Heart right ventricle (tissue), 16 donors: ENCODE measurements at regions not wholly inside any gene's neighbourhood (a gene's known extent, or its start where the extent isn't known, plus 50 kb on each side); places are given as distances from the start of the nearest gene placed in this dataset.

ENCODE experiments used
- ATAC-seq, 8 donors: fragments of 200-7000 bp; cut with Tn5 transposase; one replicate each; pipeline ENCODE4 v1.9.1; 2020; ENCODE audit warnings: mild to moderate bottlenecking in 8 of 8, moderate library complexity in 8 of 8, moderate number of reproducible peaks in 1 of 8
- DNase-seq, 2 donors: peaks; one replicate each; pipeline ENCODE4 v3.0.0-alpha.2; 2020
- H3K27ac ChIP-seq, 10 donors: fragments of 200-600 bp; sonication (generic) in 2 of 10; one replicate each; pipeline versions ENCODE4 v1.5.0 to v1.8.0; 2020 to 2022; ENCODE audit warnings: mild to moderate bottlenecking in 3 of 10
- H3K27me3 ChIP-seq, 7 donors: fragments of 200-600 bp; one replicate each; pipeline ENCODE4 v1.8.0; 2021 to 2022; ENCODE audit warnings: mild to moderate bottlenecking in 2 of 7
- H3K36me3 ChIP-seq, 9 donors: fragments of 200-600 bp; sonication (generic) in 1 of 9; one replicate each; pipeline versions ENCODE4 v1.5.0 to v1.8.0; 2020 to 2022; ENCODE audit warnings: mild to moderate bottlenecking in 2 of 9
- H3K4me1 ChIP-seq, 9 donors: fragments of 200-600 bp; sonication (generic) in 1 of 9; one replicate each; pipeline versions ENCODE4 v1.5.0 to v1.8.0; 2020 to 2022; ENCODE audit warnings: mild to moderate bottlenecking in 4 of 9
- H3K4me3 ChIP-seq, 10 donors: fragments of 200-600 bp; sonication (generic) in 2 of 10; one replicate each; pipeline versions ENCODE4 v1.5.0 to v1.8.0; 2020 to 2022; ENCODE audit warnings: mild to moderate bottlenecking in 7 of 10, moderate library complexity in 2 of 10
- H3K9me3 ChIP-seq, 11 donors: fragments of 200-600 bp in 10 of 11; sonication (generic) in 2 of 11; one replicate each; pipeline versions ENCODE4 v1.5.0 to v1.8.0; 2013 to 2022; ENCODE audit warnings: mild to moderate bottlenecking in 2 of 11, control low read depth in 1 of 11, moderate library complexity in 1 of 11
- WGBS, 2 donors: extraction: QIAGEN DNeasy Blood & Tissue Kit; methylation state at CpG; one replicate each; pipeline ENCODE4 v1.1.7; 2013; ENCODE audit warnings: inconsistent platforms in 1 of 2; 5-methylcytosine and 5-hydroxymethylcytosine counted together
- intact Hi-C, 10 donors: fragments of 100-400 bp; cut with DNase I; formaldehyde crosslinking; loops; one replicate each; pipeline versions ENCODE4 v1.11.1 to v1.14.2; 2022
- TF ChIP-seq, protein P1 (sequence below), 9 donors: fragments of 200-600 bp; sonication (generic) in 2 of 9; IDR thresholded peaks; one replicate each; pipeline versions ENCODE4 v1.5.0 to v1.8.0; 2021 to 2022; ENCODE audit warnings: antibody characterized with exemption in 9 of 9, mild to moderate bottlenecking in 5 of 9, moderate library complexity in 1 of 9
- donor health status: Arrhythmogenic right ventricular cardiomyopathy.
- donor health status: ischemic (EF 13 %, LVEDD 7.1; RV severe dilation, severe dysfunction).
- donor health status: healthy with polysubstance abuse.
- donor health status: DM: no; HTN: yes; CAD: no.
- donor health status: DM: no; HTN: no; CAD: no.
- donor health status: ischemic (EF 25% LVEDD 6.9; RV normal size, moderate dysfunction).
- donor health status: ischemic (EF 25% LVEDD 5.7; RV mildly dilated, moderate dysfunction).
- donor health status: healthy.
- donor health status: DM: yes; HTN: yes; CAD: no.
- donor health status: Ischemic cardiomyopathy.
- donor health status: ischemic (EF 35%, LVEDD 5.7; RV mildly dilated, moderate dysfunction).
- donor health status: nonischemic (EF 11% LVEDD 7.7; RV severe dilation, severe dysfunction).
- donor health status: DM: yes; HTN: yes; CAD: no.
- donor health status: PGD.
- donor health status: ischemic (EF 29% LVEDD 5.4; RV normal size, mild dysfunction).
- donor health status: nonischemic (EF 23%, LVEDD 6.1; RV moderate dilation, normal function).

DNA sequence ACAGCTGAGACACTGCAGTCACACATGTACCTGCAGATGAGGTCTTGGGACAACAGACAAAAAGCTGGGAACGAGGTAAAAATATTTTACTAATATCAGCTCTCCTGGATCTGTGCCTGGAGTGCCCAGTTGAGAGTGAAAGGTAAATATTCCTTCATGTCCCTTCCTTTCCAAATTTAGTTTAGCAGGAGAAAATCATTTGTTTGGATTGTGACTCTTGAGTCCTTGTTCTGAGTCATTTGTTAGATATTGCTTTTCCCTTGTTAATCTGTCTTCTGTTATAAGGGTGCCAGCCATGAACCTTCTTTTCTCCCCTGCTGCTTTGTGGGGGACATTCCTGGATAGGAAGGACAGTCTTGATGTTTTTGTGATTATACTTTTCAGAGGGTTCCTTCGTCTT is 329.2 kb downstream of the DSC3 start:
- 67 to 86% methylated on average over 2 of the region's 2 CpGs for WGBS, 2 donors

DNA sequence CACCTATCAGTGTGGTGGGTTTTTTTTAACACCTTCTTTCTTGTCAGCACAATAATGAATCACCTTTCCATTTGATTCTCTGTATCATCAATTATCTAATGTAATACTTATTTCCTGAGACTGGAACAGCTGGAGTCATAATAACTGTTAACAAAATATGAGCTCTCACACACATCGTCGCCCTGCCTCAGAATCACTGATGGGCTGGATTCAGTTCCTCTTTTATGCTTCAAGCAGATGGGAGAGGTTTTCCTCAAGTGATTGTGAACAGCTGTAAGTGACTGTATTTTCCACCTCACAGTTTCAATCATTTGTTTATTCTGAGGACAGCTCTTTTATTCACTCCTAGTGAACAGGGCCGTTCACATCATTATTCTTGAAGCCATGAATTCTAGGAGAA is 330.2 kb downstream of the DSC3 start:
- Histone ChIP-seq H3K27me3 (no peaks in the 10 kb centered on the region), H3K4me1 (peaks cover 0 to 4% (median 0%) of the 10 kb centered on the region in 9 donors), H3K36me3 (no peaks in the 10 kb centered on the region), H3K27ac (no peak overlapping the region), H3K4me3 (no peak overlapping the region), H3K9me3 (no peaks in the 10 kb centered on the region)
- TF ChIP-seq, protein P1, sequence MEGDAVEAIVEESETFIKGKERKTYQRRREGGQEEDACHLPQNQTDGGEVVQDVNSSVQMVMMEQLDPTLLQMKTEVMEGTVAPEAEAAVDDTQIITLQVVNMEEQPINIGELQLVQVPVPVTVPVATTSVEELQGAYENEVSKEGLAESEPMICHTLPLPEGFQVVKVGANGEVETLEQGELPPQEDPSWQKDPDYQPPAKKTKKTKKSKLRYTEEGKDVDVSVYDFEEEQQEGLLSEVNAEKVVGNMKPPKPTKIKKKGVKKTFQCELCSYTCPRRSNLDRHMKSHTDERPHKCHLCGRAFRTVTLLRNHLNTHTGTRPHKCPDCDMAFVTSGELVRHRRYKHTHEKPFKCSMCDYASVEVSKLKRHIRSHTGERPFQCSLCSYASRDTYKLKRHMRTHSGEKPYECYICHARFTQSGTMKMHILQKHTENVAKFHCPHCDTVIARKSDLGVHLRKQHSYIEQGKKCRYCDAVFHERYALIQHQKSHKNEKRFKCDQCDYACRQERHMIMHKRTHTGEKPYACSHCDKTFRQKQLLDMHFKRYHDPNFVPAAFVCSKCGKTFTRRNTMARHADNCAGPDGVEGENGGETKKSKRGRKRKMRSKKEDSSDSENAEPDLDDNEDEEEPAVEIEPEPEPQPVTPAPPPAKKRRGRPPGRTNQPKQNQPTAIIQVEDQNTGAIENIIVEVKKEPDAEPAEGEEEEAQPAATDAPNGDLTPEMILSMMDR (IDR thresholded peaks at IDR 0.05): no peak
- no peak for ATAC-seq
- DNase-seq: no peak
- intact Hi-C loops: loop anchor here in 1 of 10 donors (10.0 kb wide), 1 partner anchor 58 kb away; no protein-coding TSS in a partner anchor
- WGBS, 2 donors: 48 to 49% methylated on average over 3 of the region's 3 CpGs

More for the DNA sequence above, 329.2 kb downstream of the DSC3 start:
- TF ChIP-seq, protein P1 (IDR thresholded peaks at IDR 0.05): no peak
- H3K4me1 ChIP-seq: peaks cover 0 to 4% (median 0%) of the 10 kb centered on the region in 9 donors
- H3K4me3 ChIP-seq: no peak overlapping the region
- no peaks in the 10 kb centered on the region for H3K36me3 ChIP-seq
- H3K27me3 ChIP-seq: no peaks in the 10 kb centered on the region
- no peaks in the 10 kb centered on the region for H3K9me3 ChIP-seq
- H3K27ac ChIP-seq: no peak overlapping the region
- DNase-seq (no peak), ATAC-seq (no peak)
- intact Hi-C loops: loop anchor here in 1 of 10 donors (10.0 kb wide), 1 partner anchor 58 kb away; no protein-coding TSS in a partner anchor

DNA sequence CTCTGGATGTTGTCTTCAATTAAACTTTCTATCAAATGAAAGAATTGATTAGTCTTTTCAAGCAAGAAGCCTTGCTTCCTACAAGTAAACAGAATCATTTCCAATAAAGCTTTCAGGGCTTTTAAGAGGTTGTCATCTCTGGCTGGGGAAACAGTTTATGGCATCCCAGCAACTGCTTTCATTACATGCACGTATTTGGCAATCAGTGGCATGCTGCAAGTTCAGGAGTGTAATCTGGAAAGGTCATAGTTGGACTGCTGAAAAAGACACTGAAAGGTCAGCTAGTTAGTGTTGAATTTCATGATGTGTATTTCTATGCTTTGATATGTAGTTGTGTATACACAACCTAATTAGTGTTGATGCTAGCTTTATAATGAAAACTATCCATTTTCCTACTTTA is 332.9 kb downstream of the DSC3 start:
- WGBS, 2 donors: 18 to 23% methylated on average over 1 of the region's 1 CpG
- DNase-seq (no peak), ATAC-seq (peak in 3 of 8 donors; percentile 53 to 83 (median 58))

DNA sequence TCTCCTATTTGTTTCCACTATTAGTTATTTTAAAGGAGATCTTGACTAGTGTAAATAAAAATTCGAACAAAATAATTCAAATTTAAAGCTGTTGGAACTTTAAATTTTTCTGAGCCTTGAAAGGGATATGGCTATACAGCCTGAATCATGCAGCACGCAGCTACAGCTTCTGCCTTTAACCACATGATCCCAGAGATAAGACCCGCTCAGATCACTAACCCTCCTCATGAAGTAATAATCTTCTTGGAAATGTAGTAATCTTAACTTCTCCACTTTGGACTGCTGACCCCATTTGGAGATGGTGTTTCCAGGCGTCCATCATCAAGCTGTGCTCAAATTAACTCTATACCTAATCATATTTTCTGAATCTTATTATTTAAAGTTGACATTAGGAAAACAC is 336.6 kb downstream of the DSC3 start:
- DNase-seq: no peak
- intact Hi-C loops: loop anchor here in 1 of 10 donors (10.0 kb wide), 1 partner anchor 59 kb away; no protein-coding TSS in a partner anchor
- Histone ChIP-seq H3K27me3 (no peaks in the 10 kb centered on the region), H3K4me1 (peaks cover 0 to 4% (median 0%) of the 10 kb centered on the region in 9 donors), H3K4me3 (no peak overlapping the region), H3K27ac (no peak overlapping the region), H3K36me3 (no peaks in the 10 kb centered on the region), H3K9me3 (no peaks in the 10 kb centered on the region)
- no peak for ATAC-seq
- TF ChIP-seq, protein P1 (IDR thresholded peaks at IDR 0.05): no peak
- 64 to 65% methylated on average over 4 of the region's 4 CpGs for WGBS, 2 donors

More for the DNA sequence above, 332.9 kb downstream of the DSC3 start:
- no peak overlapping the region for H3K4me3 ChIP-seq
- TF ChIP-seq, protein P1 (IDR thresholded peaks at IDR 0.05): no peak
- H3K4me1 ChIP-seq: peaks cover 0 to 4% (median 0%) of the 10 kb centered on the region in 9 donors
- H3K27me3 ChIP-seq: no peaks in the 10 kb centered on the region
- no peaks in the 10 kb centered on the region for H3K9me3 ChIP-seq
- no peak overlapping the region for H3K27ac ChIP-seq
- H3K36me3 ChIP-seq: no peaks in the 10 kb centered on the region
- intact Hi-C loops: loop anchor here in 1 of 10 donors (10.0 kb wide), 1 partner anchor 55 kb away; no protein-coding TSS in a partner anchor
